ENCODE measurements at regions not wholly inside any gene's neighbourhood (a gene's known extent, or its start where the extent isn't known, plus 50 kb on each side); places are given as distances from the start of the nearest gene placed in this dataset.
A peak's percentile ranks its signal among the peaks of the same experiment; 100 is the strongest.

DNA sequence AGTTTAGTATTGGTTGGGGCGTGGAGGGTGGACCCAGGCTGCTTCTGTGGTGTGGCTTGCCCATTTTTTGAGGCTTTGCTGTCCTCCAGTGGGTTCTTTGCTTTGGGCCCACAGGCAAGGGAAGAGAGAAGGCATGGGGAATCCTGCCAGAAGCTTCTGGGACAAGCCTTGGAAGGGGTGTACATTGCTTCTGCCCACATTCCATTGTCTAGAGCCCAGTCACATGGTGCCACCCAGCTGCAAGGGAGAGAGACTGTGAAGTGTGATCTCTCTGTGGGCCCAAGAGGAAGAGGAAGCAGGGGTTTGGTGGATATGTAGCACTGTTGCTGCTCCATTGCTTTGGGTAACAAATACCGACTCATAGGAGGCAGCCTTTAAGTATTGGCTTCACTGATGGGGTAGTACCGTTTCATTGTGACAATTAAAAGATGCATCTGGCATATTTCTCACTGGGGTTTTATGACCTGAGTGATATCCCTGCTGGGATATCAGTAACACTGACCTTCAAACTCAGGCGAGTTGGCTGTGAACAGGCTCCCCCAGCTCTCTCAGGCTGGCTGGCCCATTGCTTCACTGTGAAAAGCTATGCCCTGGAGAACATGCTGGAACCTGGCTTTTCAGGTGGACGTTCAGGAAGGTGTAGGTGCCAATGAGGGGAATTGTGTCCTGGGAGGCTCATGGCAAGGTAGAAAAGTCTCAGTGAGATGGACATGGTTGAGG is 85.9 kb downstream of the CLDN34 start:
- H3K9me3 ChIP-seq, result no peaks in the 10 kb centered on the region
- ATAC-seq, result peak; percentile 68 to 91 (median 84)
- no peaks in the 10 kb centered on the region for H3K27me3 ChIP-seq (ENCODE audit: insufficient read depth in 3 of 3, low read length in 2 of 3)
- no peaks in the 10 kb centered on the region for H3K36me3 ChIP-seq (ENCODE audit: insufficient read depth in 1 of 2, low read depth in 1 of 2)
- peaks cover 24% of the 10 kb centered on the region for H3K4me1 ChIP-seq
- no peak overlapping the region for H3K27ac ChIP-seq
- intact Hi-C loops (cut with DNase I), result no loop called here
- WGBS, 3 donors, result 37 to 52% (median 45%) methylated on average over 5 of the region's 5 CpGs
- no peak for DNase-seq
- TF ChIP-seq, protein P1, sequence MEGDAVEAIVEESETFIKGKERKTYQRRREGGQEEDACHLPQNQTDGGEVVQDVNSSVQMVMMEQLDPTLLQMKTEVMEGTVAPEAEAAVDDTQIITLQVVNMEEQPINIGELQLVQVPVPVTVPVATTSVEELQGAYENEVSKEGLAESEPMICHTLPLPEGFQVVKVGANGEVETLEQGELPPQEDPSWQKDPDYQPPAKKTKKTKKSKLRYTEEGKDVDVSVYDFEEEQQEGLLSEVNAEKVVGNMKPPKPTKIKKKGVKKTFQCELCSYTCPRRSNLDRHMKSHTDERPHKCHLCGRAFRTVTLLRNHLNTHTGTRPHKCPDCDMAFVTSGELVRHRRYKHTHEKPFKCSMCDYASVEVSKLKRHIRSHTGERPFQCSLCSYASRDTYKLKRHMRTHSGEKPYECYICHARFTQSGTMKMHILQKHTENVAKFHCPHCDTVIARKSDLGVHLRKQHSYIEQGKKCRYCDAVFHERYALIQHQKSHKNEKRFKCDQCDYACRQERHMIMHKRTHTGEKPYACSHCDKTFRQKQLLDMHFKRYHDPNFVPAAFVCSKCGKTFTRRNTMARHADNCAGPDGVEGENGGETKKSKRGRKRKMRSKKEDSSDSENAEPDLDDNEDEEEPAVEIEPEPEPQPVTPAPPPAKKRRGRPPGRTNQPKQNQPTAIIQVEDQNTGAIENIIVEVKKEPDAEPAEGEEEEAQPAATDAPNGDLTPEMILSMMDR (IDR thresholded peaks at IDR 0.05), result no peak
- H3K4me3 ChIP-seq, result no peak overlapping the region

GRCh38 chrX:10054396-10054795 is 87.2 kb downstream of the CLDN34 start:
- H3K4me1 ChIP-seq, result peaks cover 20% of the 10 kb centered on the region
- H3K4me3 ChIP-seq, result no peak overlapping the region
- no peaks in the 10 kb centered on the region for H3K36me3 ChIP-seq (ENCODE audit: insufficient read depth in 1 of 2, low read depth in 1 of 2)
- H3K9me3 ChIP-seq, result no peaks in the 10 kb centered on the region
- intact Hi-C loops (cut with DNase I), result no loop called here
- ATAC-seq (no peak), DNase-seq (no peak)
- no peaks in the 10 kb centered on the region for H3K27me3 ChIP-seq (ENCODE audit: insufficient read depth in 3 of 3, low read length in 2 of 3)
- no peak overlapping the region for H3K27ac ChIP-seq
- WGBS, 3 donors, result 71 to 79% (median 73%) methylated on average over 8 of the region's 8 CpGs
- TF ChIP-seq, protein P1 (IDR thresholded peaks at IDR 0.05), result no peak

DNA sequence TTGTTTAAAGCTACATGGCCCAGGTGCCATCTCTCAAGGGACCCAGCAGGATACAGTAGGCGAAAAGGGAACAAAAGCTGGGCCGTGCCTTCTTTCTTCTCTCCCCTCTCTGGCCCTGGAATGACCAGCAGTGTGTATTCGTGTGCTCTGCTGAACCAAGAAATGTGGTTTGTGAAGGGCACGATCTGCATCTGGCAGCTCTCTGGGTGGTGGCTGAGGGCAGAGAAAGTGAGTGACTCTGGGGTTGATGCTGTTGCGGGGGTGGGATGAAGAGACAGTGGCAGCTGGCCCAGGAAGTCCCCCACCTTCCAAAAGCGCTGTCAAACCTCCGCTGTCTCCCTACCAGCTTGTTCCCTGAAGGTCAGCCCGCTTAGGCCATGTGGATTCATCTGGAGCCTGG is 88.3 kb downstream of the CLDN34 start:
- TF ChIP-seq, protein P1 (IDR thresholded peaks at IDR 0.05), result no peak
- intact Hi-C loops (cut with DNase I), result no loop called here
- 81 to 98% (median 97%) methylated on average over 6 to 8 of the region's 8 CpGs for WGBS, 3 donors

DNA sequence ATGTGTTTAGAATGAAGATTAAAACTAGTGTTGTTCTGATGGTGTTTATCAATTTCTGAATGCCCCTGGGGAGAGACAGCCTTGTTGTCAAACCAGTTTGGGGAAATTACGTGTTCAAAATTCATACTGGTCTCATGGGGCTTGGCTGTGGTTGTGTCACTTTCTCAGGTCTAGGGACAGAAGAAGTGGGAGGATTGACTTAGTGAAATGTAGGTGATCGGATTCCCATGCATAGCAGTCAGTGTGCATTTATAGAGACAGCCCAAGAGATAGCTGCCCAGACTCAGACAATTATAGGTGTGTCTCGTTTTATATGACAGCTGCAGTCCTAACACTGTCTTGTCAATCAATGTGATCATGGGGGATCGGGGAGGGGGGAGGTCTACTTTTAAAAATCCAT is 94.4 kb upstream of the CLCN4 start:
- no peaks in the 10 kb centered on the region for H3K4me1 ChIP-seq
- H3K27me3 ChIP-seq (ENCODE audit: insufficient read depth in 3 of 3, low read length in 2 of 3), result peaks cover 0 to 7% (median 0%) of the 10 kb centered on the region in 3 donors
- H3K9me3 ChIP-seq, result no peaks in the 10 kb centered on the region
- 30 to 36% (median 31%) methylated on average over 4 of the region's 4 CpGs for WGBS, 3 donors
- ATAC-seq, result peak; percentile 68 to 91 (median 77)
- H3K27ac ChIP-seq, result no peak overlapping the region
- DNase-seq, result no peak
- TF ChIP-seq, protein P1 (IDR thresholded peaks at IDR 0.05), result no peak
- intact Hi-C loops (cut with DNase I), result no loop called here
- H3K36me3 ChIP-seq (ENCODE audit: insufficient read depth in 1 of 2, low read depth in 1 of 2), result peaks cover 0 to 3% of the 10 kb centered on the region in 2 donors
- no peak overlapping the region for H3K4me3 ChIP-seq

More for the DNA sequence above, 88.3 kb downstream of the CLDN34 start:
- H3K4me1 ChIP-seq, result peaks cover 15% of the 10 kb centered on the region
- no peak for DNase-seq
- no peaks in the 10 kb centered on the region for H3K27me3 ChIP-seq (ENCODE audit: insufficient read depth in 3 of 3, low read length in 2 of 3)
- H3K36me3 ChIP-seq (ENCODE audit: insufficient read depth in 1 of 2, low read depth in 1 of 2), result no peaks in the 10 kb centered on the region
- no peaks in the 10 kb centered on the region for H3K9me3 ChIP-seq
- no peak overlapping the region for H3K4me3 ChIP-seq
- H3K27ac ChIP-seq, result no peak overlapping the region
- ATAC-seq, result no peak

DNA sequence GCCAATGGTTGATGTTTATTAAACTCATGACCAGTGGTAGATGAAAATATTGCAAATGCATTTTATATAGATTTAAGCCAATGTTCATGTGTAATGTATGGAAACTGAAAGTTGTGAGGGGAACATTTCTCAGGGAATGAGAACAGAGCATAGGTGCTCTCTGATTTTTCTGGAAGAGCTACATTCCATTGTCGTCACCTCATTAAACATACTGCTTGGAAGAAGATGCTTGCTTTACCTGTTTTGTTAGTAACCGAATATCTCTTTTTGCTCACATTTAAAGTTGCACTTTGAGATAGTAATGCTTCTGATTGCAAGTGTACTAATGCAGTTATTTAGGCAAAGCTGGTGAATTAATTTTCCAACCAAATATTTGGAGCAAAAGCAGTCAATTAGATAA is 93.8 kb upstream of the CLCN4 start:
- TF ChIP-seq, protein P1 (IDR thresholded peaks at IDR 0.05), result no peak
- WGBS, 3 donors, result 88 to 98% (median 95%) methylated on average over 2 of the region's 2 CpGs
- H3K27ac ChIP-seq, result no peak overlapping the region
- ATAC-seq (no peak), DNase-seq (no peak)
- H3K4me3 ChIP-seq, result no peak overlapping the region
- H3K9me3 ChIP-seq, result no peaks in the 10 kb centered on the region
- H3K36me3 ChIP-seq (ENCODE audit: insufficient read depth in 1 of 2, low read depth in 1 of 2), result peaks cover 0 to 9% of the 10 kb centered on the region in 2 donors
- no peaks in the 10 kb centered on the region for H3K4me1 ChIP-seq
- intact Hi-C loops (cut with DNase I), result no loop called here
- H3K27me3 ChIP-seq (ENCODE audit: insufficient read depth in 3 of 3, low read length in 2 of 3), result peaks cover 0 to 9% (median 0%) of the 10 kb centered on the region in 3 donors
